ENCODE measurements at regions not wholly inside any gene's neighbourhood (a gene's known extent, or its start where the extent isn't known, plus 50 kb on each side); places are given as distances from the start of the nearest gene placed in this dataset.

GRCh38 chr11:11057472-11057854, 199.6 kb upstream of the ZBED5 start:
- TF ChIP-seq CTCF (IDR thresholded peaks at IDR 0.05; ENCODE audit: insufficient read depth, low read length) (no peak), POLR2AphosphoS5 (IDR thresholded peaks at IDR 0.05; ENCODE audit: low read depth) (no peak)

Data from HL-60 (cell line).